ENCODE measurements at regions not wholly inside any gene's neighbourhood (a gene's known extent, or its start where the extent isn't known, plus 50 kb on each side); places are given as distances from the start of the nearest gene placed in this dataset.

GRCh38 chr6:14231501-14232280 lies 114.1 kb downstream of the CD83 start (continued):
- TF ChIP-seq REST (IDR thresholded peaks at IDR 0.05; ENCODE audit: low read depth) (no peak), POLR2AphosphoS5 (IDR thresholded peaks at IDR 0.05; ENCODE audit: low read depth, low read length) (no peak), MAX (IDR thresholded peaks at IDR 0.05) (no peak), ATF3 (IDR thresholded peaks at IDR 0.05) (no peak)
- TF ChIP-seq, protein P1, sequence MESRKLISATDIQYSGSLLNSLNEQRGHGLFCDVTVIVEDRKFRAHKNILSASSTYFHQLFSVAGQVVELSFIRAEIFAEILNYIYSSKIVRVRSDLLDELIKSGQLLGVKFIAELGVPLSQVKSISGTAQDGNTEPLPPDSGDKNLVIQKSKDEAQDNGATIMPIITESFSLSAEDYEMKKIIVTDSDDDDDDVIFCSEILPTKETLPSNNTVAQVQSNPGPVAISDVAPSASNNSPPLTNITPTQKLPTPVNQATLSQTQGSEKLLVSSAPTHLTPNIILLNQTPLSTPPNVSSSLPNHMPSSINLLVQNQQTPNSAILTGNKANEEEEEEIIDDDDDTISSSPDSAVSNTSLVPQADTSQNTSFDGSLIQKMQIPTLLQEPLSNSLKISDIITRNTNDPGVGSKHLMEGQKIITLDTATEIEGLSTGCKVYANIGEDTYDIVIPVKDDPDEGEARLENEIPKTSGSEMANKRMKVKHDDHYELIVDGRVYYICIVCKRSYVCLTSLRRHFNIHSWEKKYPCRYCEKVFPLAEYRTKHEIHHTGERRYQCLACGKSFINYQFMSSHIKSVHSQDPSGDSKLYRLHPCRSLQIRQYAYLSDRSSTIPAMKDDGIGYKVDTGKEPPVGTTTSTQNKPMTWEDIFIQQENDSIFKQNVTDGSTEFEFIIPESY (IDR thresholded peaks at IDR 0.05; ENCODE audit: extremely low read depth, insufficient replicate concordance, low read length) = no peak

GRCh38 chr6:14232889-14233288 lies 115.3 kb downstream of the CD83 start:
- H2AFZ ChIP-seq (ENCODE audit: low read depth, low read length, poor library complexity, severe bottlenecking) = no peak overlapping the region
- DNase-seq (ENCODE audit: low read depth, low spot score) (no peak), ATAC-seq (no peak)
- intact Hi-C loops (cut with micrococcal nuclease) = no loop called here
- no peak overlapping the region for H3K4me2 ChIP-seq (ENCODE audit: low read length)
- H3K9me3 ChIP-seq (ENCODE audit: control insufficient read depth in 1 of 2, insufficient read depth in 1 of 2, low read depth in 1 of 2, low read length in 2 of 2) = no peaks in the 10 kb centered on the region
- ChIA-PET CTCF (no interaction called here), RAD21 (ENCODE audit: low non-redundant PET in 1 of 2, low total read pairs in 2 of 2, uncharacterized antibody in 2 of 2, unreplicated experiment in 2 of 2) (no interaction called here), POLR2A (no interaction called here)
- H3K9ac ChIP-seq (ENCODE audit: low read length) = no peak overlapping the region
- H3K4me1 ChIP-seq (ENCODE audit: control insufficient read depth in 1 of 2, insufficient read depth in 2 of 2, low read length in 2 of 2) = no peaks in the 10 kb centered on the region
- H3K79me2 ChIP-seq (ENCODE audit: insufficient read depth, low read length) = no peaks in the 10 kb centered on the region
- TF ChIP-seq EZH2 (IDR thresholded peaks at IDR 0.05) = no peak
- TF ChIP-seq SP1 (IDR thresholded peaks at IDR 0.05; ENCODE audit: low read depth) = no peak
- no peak for TF ChIP-seq ZFX (IDR thresholded peaks at IDR 0.05)
- no peak for TF ChIP-seq YY1 (IDR thresholded peaks at IDR 0.05; ENCODE audit: extremely low read depth, insufficient replicate concordance, low read depth, low read length)
- TF ChIP-seq TCF7L2 (IDR thresholded peaks at IDR 0.05; ENCODE audit: borderline replicate concordance, extremely low read depth, insufficient read depth, insufficient read length) = no peak
- TF ChIP-seq, protein P1 (IDR thresholded peaks at IDR 0.05; ENCODE audit: extremely low read depth, insufficient replicate concordance, low read length) = no peak
- TF ChIP-seq CTCF (IDR thresholded peaks at IDR 0.05 in 2 of 3, conservative IDR thresholded peaks at IDR 0.05 in 1 of 3; ENCODE audit: borderline replicate concordance in 1 of 3, insufficient read depth in 1 of 3, low read depth in 2 of 3, low read length in 2 of 3) = no peak
- TF ChIP-seq ZNF274 (IDR thresholded peaks at IDR 0.05; ENCODE audit: low read depth, low read length) = no peak
- H3K27ac ChIP-seq (ENCODE audit: low read depth, low read length) = no peak overlapping the region
- no TSS peak for BruUV-seq (replicated peaks)
- no peaks in the 10 kb centered on the region for H4K20me1 ChIP-seq (ENCODE audit: insufficient read depth)
- no peaks in the 10 kb centered on the region for H3K36me3 ChIP-seq (ENCODE audit: control insufficient read depth in 1 of 2, insufficient read depth in 2 of 2, low read length in 2 of 2)
- no peak overlapping the region for H3K4me3 ChIP-seq (replicated peaks in 1 of 2; ENCODE audit: low read depth in 1 of 2, low read length in 2 of 2)
- no peaks in the 10 kb centered on the region for H3K27me3 ChIP-seq (ENCODE audit: insufficient read depth, low read length)
- no peaks in the 10 kb centered on the region for H3K9me2 ChIP-seq (ENCODE audit: insufficient read depth)

Data from HCT116 (cell line).